Central memory CD8-positive, alpha-beta T cell (primary cell): ENCODE measurements at regions not wholly inside any gene's neighbourhood (a gene's known extent, or its start where the extent isn't known, plus 50 kb on each side); places are given as distances from the start of the nearest gene placed in this dataset.

Source experiments
- ATAC-seq: fragments of 150-1000 bp; cut with Tn5 transposase; replicated peaks from 2 replicates; pipeline ENCODE4 v1.10.0; 2022; ENCODE audit warnings: mild to moderate bottlenecking, moderate FRiP score, moderate number of reproducible peaks; ENCODE audit not compliant: poor library complexity, severe bottlenecking; ENCODE audit errors: extremely low read depth
- DNase-seq, 2 donors: peaks; one replicate each; pipeline ENCODE4 v3.0.0; 2021; ENCODE audit warnings: low spot score in 2 of 2
- H3K27ac Mint-ChIP-seq: one replicate; pipeline ENCODE4 v1.8.0; 2022; ENCODE audit warnings: low read depth, mild to moderate bottlenecking, moderate library complexity, mixed read lengths
- H3K27me3 Mint-ChIP-seq: one replicate; pipeline ENCODE4 v1.8.0; 2022; ENCODE audit warnings: mixed read lengths
- H3K36me3 Mint-ChIP-seq: one replicate; pipeline ENCODE4 v1.8.0; 2022; ENCODE audit warnings: mild to moderate bottlenecking, moderate library complexity, mixed read lengths; ENCODE audit not compliant: insufficient read depth
- H3K4me1 Mint-ChIP-seq: one replicate; pipeline ENCODE4 v1.8.0; 2022; ENCODE audit warnings: mixed read lengths
- H3K4me3 Mint-ChIP-seq: one replicate; pipeline ENCODE4 v1.8.0; 2022; ENCODE audit warnings: mild to moderate bottlenecking, moderate library complexity, mixed read lengths
- H3K9me3 Mint-ChIP-seq: one replicate; pipeline ENCODE4 v1.8.0; 2022; ENCODE audit warnings: mixed read lengths

- DNase-seq (no peak), ATAC-seq (no peak)
- no peak overlapping the region for H3K27ac Mint-ChIP-seq
- peaks cover 10% of the 10 kb centered on the region for H3K4me1 Mint-ChIP-seq
- no peaks in the 10 kb centered on the region for H3K27me3 Mint-ChIP-seq
- no peaks in the 10 kb centered on the region for H3K9me3 Mint-ChIP-seq
- H3K4me3 Mint-ChIP-seq = no peak overlapping the region
- peaks cover 13% of the 10 kb centered on the region for H3K36me3 Mint-ChIP-seq
Measured at GRCh38 chr13:30359991-30360390, 52.6 kb upstream of the KATNAL1 start.

GRCh38 chr13:30360586-30360985, 53.2 kb upstream of the KATNAL1 start:
- Mint-ChIP-seq H3K9me3 (no peaks in the 10 kb centered on the region), H3K4me1 (peaks cover 10% of the 10 kb centered on the region), H3K4me3 (no peak overlapping the region), H3K27ac (no peak overlapping the region), H3K36me3 (peaks cover 16% of the 10 kb centered on the region), H3K27me3 (no peaks in the 10 kb centered on the region)
- ATAC-seq (no peak), DNase-seq (no peak)

GRCh38 chr13:30362005-30362788, 54.8 kb upstream of the KATNAL1 start:
- ATAC-seq = no peak
- peak overlapping the region; percentile 35 for H3K27ac Mint-ChIP-seq
- DNase-seq = no peak
- H3K27me3 Mint-ChIP-seq = no peaks in the 10 kb centered on the region
- H3K36me3 Mint-ChIP-seq = peaks cover 15% of the 10 kb centered on the region
- H3K4me3 Mint-ChIP-seq = no peak overlapping the region
- H3K4me1 Mint-ChIP-seq = peaks cover 11% of the 10 kb centered on the region
- H3K9me3 Mint-ChIP-seq = no peaks in the 10 kb centered on the region

DNA sequence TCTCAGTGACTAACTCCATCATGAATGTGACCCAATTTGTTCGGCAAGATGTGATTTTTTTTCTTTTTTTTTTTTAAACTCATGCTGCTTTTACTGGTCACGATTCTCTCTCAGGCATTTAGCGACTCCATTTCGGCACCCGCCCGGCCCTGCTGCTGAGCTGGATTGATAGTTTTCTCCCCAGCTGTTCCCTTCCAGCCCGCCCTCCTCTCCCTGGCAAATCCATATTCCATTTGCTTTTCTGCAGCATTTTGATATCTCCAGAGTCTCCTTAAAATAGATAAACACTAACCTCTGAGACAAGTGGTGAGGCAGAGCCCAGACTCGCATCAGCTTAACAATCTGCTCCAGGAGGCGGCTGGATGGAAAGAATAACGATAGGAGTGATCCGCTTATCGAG, 55.5 kb upstream of the KATNAL1 start:
- ATAC-seq (no peak), DNase-seq (no peak)
- Mint-ChIP-seq H3K27ac (peak overlapping the region; percentile 35), H3K36me3 (peaks cover 15% of the 10 kb centered on the region), H3K27me3 (no peaks in the 10 kb centered on the region), H3K4me3 (no peak overlapping the region), H3K4me1 (peaks cover 11% of the 10 kb centered on the region), H3K9me3 (no peaks in the 10 kb centered on the region)

GRCh38 chr13:30363725-30364124, 56.4 kb upstream of the KATNAL1 start:
- Mint-ChIP-seq H3K27me3 (no peaks in the 10 kb centered on the region), H3K27ac (no peak overlapping the region), H3K36me3 (peaks cover 19% of the 10 kb centered on the region), H3K4me1 (peaks cover 15% of the 10 kb centered on the region), H3K4me3 (no peak overlapping the region), H3K9me3 (no peaks in the 10 kb centered on the region)
- no peak for DNase-seq
- ATAC-seq = no peak

- Mint-ChIP-seq H3K27me3 (no peaks in the 10 kb centered on the region), H3K27ac (no peak overlapping the region), H3K36me3 (peaks cover 23% of the 10 kb centered on the region), H3K4me1 (peaks cover 19% of the 10 kb centered on the region), H3K4me3 (no peak overlapping the region), H3K9me3 (no peaks in the 10 kb centered on the region)
- DNase-seq (no peak), ATAC-seq (no peak)
Measured at GRCh38 chr13:30364133-30364532, 56.8 kb upstream of the KATNAL1 start.

GRCh38 chr13:30364876-30365275, 57.4 kb upstream of the UBE2L5 start:
- H3K4me3 Mint-ChIP-seq = no peak overlapping the region
- DNase-seq (no peak), ATAC-seq (no peak)
- peaks cover 25% of the 10 kb centered on the region for H3K4me1 Mint-ChIP-seq
- H3K9me3 Mint-ChIP-seq = no peaks in the 10 kb centered on the region
- H3K27ac Mint-ChIP-seq = no peak overlapping the region
- no peaks in the 10 kb centered on the region for H3K27me3 Mint-ChIP-seq
- H3K36me3 Mint-ChIP-seq = peaks cover 23% of the 10 kb centered on the region

DNA sequence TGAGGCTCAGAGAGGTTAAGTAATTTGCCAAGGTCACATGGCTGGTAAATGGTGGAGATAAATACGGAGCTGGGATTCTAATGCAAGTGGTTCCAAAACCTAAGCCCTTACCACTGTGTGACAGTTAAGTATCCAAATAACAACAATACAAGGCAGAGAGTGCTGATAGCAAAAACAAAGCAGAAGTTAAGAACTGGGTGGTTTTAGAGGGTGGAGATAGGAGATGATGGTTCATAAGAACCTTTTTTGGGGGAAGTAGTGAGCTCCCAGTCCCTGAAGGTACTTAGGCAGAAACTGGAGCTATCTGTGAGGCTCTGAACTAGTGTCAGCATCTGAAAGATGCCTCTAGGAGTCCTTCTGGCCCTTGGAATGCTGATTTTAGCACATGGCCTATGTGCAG, 56.2 kb upstream of the UBE2L5 start:
- Mint-ChIP-seq H3K4me3 (no peak overlapping the region), H3K27me3 (no peaks in the 10 kb centered on the region), H3K9me3 (no peaks in the 10 kb centered on the region), H3K36me3 (peaks cover 28% of the 10 kb centered on the region), H3K27ac (peak overlapping the region; percentile 12), H3K4me1 (peaks cover 36% of the 10 kb centered on the region)
- no peak for DNase-seq
- ATAC-seq = no peak

GRCh38 chr13:30367296-30367695, 55.0 kb upstream of the UBE2L5 start:
- ATAC-seq (no peak), DNase-seq (no peak)
- no peaks in the 10 kb centered on the region for H3K27me3 Mint-ChIP-seq
- H3K9me3 Mint-ChIP-seq = no peaks in the 10 kb centered on the region
- H3K4me1 Mint-ChIP-seq = peaks cover 48% of the 10 kb centered on the region
- no peak overlapping the region for H3K4me3 Mint-ChIP-seq
- H3K36me3 Mint-ChIP-seq = peaks cover 29% of the 10 kb centered on the region
- H3K27ac Mint-ChIP-seq = no peak overlapping the region

- DNase-seq (no peak), ATAC-seq (no peak)
- Mint-ChIP-seq H3K27ac (peak overlapping the region; percentile 76), H3K4me1 (peaks cover 76% of the 10 kb centered on the region), H3K4me3 (no peak overlapping the region), H3K36me3 (peaks cover 43% of the 10 kb centered on the region), H3K27me3 (no peaks in the 10 kb centered on the region), H3K9me3 (no peaks in the 10 kb centered on the region)
Measured at GRCh38 chr13:30370146-30370545, 52.1 kb upstream of the UBE2L5 start.

DNA sequence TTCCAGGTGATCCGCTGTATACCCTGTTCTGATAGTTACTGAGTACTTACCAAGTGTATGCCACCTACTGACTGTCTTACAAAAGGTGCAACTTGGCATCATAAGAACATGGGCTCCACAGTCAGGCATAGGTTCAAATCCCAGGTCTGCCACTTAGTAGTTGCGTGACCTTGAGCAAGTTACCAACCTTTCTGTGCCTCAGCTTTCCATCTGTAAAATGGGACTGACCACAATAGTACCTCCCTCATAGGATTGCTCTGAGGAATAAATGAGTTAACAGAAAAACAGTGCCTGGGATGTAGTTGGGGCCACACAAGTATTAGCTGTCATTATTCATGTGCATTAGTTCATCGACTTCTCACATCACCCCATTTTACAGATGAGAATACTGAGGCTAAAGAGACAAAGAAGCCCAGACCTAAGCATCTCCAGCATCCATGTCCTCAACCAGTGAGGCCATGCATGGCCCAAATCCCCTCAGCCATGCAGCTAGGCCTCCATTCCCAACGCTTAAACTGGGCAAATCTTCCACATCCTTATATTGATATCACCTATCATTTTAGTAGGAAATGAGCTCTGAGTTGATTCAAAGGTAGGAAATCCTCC, 51.3 kb upstream of the UBE2L5 start:
- no peak for DNase-seq
- H3K4me3 Mint-ChIP-seq = peak overlapping the region; percentile 65
- no peaks in the 10 kb centered on the region for H3K27me3 Mint-ChIP-seq
- H3K27ac Mint-ChIP-seq = peak overlapping the region; percentile 98
- no peaks in the 10 kb centered on the region for H3K9me3 Mint-ChIP-seq
- peaks cover 45% of the 10 kb centered on the region for H3K36me3 Mint-ChIP-seq
- no peak for ATAC-seq
- peaks cover 76% of the 10 kb centered on the region for H3K4me1 Mint-ChIP-seq

GRCh38 chr13:30371649-30372265, 50.5 kb upstream of the UBE2L5 start:
- Mint-ChIP-seq H3K36me3 (peaks cover 47% of the 10 kb centered on the region), H3K4me1 (peaks cover 80% of the 10 kb centered on the region), H3K27ac (peak overlapping the region; percentile 98), H3K4me3 (peak overlapping the region; percentile 65), H3K9me3 (no peaks in the 10 kb centered on the region), H3K27me3 (no peaks in the 10 kb centered on the region)
- peak; percentile 41 for ATAC-seq
- DNase-seq = peak; percentile 41 to 64
